ENCODE measurements at regions not wholly inside any gene's neighbourhood (a gene's known extent, or its start where the extent isn't known, plus 50 kb on each side); places are given as distances from the start of the nearest gene placed in this dataset.
A peak's percentile ranks its signal among the peaks of the same experiment; 100 is the strongest.

DNA sequence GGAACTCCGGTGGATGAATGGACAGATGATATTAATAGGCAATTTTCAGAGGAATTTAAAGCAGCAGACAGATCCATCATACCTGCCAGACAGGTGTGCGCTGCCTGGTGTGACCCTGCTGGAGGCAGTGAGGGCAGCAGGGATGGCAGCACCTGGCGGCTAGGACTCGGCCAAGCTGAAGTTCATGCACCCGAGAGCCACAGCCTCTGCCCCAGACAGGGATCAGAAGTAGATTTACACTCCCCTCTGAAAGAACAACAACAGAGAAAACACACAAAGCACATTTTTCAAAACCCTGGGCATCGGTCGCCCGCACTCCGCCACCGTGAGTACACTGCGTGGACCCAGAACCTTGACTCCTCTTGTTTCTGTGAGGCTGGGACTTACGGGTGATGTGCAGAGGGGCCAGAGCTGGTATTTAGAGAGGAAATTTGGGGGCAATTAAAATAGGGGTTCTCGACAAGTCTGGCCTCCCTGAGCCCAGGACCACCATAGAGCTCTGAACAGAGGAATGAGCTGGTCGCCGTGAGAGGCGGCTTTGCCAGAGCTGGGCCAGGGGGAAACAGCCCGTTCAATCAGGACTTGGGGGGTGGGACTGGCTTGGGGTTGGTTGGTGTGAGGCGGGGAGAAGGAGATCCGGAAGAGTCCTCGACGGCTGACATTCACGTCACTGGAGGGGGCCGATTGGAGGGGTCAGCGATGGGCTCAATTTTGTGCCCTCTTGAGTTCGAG is 101.0 kb downstream of the METRNL start:
- no peak for DNase-seq (ENCODE audit: low spot score)
- Histone ChIP-seq H2AFZ (ENCODE audit: low read length) (no peak overlapping the region), H3K9ac (ENCODE audit: low read depth, low read length, poor library complexity) (no peak overlapping the region), H3K4me1 (ENCODE audit: control insufficient read depth in 2 of 2, insufficient read depth in 1 of 2, low read depth in 1 of 2, low read length in 2 of 2) (no peaks in the 10 kb centered on the region), H2BK12ac (ENCODE audit: low read length) (no peak overlapping the region), H3K18ac (ENCODE audit: low read length) (no peak overlapping the region), H3K36me3 (replicated peaks in 1 of 2; ENCODE audit: control insufficient read depth in 2 of 2, insufficient read depth in 2 of 2, low read length in 2 of 2) (no peaks in the 10 kb centered on the region), H2BK5ac (ENCODE audit: low read length) (no peak overlapping the region), H4K8ac (ENCODE audit: low read depth, low read length) (no peak overlapping the region), H3K4ac (ENCODE audit: low read length) (no peak overlapping the region), H2AK5ac (ENCODE audit: low read depth, low read length) (no peak overlapping the region), H2BK15ac (ENCODE audit: low read length) (no peak overlapping the region), H3K23ac (ENCODE audit: low read depth, low read length, poor library complexity) (no peak overlapping the region), H3K27me3 (ENCODE audit: control insufficient read depth in 3 of 3, insufficient read depth in 3 of 3, low read depth in 1 of 3, low read length in 3 of 3) (peaks cover 0 to 15% (median 0%) of the 10 kb centered on the region in 3 experiments), H3K4me3 (ENCODE audit: low read length in 2 of 2) (no peak overlapping the region), H4K91ac (ENCODE audit: low read depth, low read length, poor library complexity) (no peak overlapping the region), H3K27ac (replicated peaks; ENCODE audit: low read length) (no peak overlapping the region), H3K9me3 (replicated peaks in 1 of 2; ENCODE audit: control insufficient read depth in 2 of 2, insufficient read depth in 1 of 2, low read depth in 1 of 2, low read length in 2 of 2) (peaks cover 0 to 31% of the 10 kb centered on the region in 2 donors), H3K14ac (ENCODE audit: low read length) (no peak overlapping the region), H3K79me1 (ENCODE audit: low read depth, low read length) (no peaks in the 10 kb centered on the region), H3K4me2 (ENCODE audit: insufficient read depth, low read length, poor library complexity, severe bottlenecking) (no peak overlapping the region), H2BK120ac (ENCODE audit: low read depth, low read length) (no peak overlapping the region)
- no CpG with 5 or more reads among the region's 25 CpGs for WGBS, 2 donors (ENCODE audit: extremely low coverage in 2 of 2, insufficient read length in 2 of 2, insufficient replicate concordance in 1 of 2)

DNA sequence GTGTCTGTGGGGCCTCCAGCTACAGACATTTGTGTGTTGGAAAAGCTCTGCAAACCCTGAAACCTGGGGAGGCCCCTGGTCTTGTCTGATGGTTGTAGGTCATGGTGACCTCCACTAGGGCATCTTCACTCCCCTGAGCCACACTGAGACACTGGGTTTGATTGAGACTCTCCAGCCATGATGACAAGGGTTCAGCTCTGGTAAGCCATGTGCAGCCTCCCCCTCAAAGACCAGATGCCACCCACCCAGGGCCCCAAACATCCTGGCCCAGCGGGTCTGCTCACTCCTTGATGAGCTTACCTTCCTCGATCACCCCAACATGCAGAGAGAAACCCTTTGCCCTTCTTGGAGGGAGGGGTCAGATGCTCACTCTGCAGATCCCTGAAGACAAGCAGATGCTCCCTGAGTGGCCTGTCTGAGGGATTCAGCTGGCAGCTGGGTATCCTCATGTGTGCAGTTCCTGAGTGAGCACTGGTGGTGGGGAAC is 101.6 kb downstream of the METRNL start:
- Histone ChIP-seq H2AK5ac (ENCODE audit: low read depth, low read length) (no peak overlapping the region), H4K8ac (ENCODE audit: low read depth, low read length) (no peak overlapping the region), H3K14ac (ENCODE audit: low read length) (no peak overlapping the region), H2BK5ac (ENCODE audit: low read length) (no peak overlapping the region), H3K27me3 (ENCODE audit: control insufficient read depth in 3 of 3, insufficient read depth in 3 of 3, low read depth in 1 of 3, low read length in 3 of 3) (peaks cover 0 to 13% (median 0%) of the 10 kb centered on the region in 3 experiments), H2BK15ac (ENCODE audit: low read length) (no peak overlapping the region), H3K4me1 (ENCODE audit: control insufficient read depth in 2 of 2, insufficient read depth in 1 of 2, low read depth in 1 of 2, low read length in 2 of 2) (no peaks in the 10 kb centered on the region), H3K79me1 (ENCODE audit: low read depth, low read length) (no peaks in the 10 kb centered on the region), H3K18ac (ENCODE audit: low read length) (no peak overlapping the region), H2BK120ac (ENCODE audit: low read depth, low read length) (no peak overlapping the region), H3K23ac (ENCODE audit: low read depth, low read length, poor library complexity) (no peak overlapping the region), H3K9me3 (replicated peaks in 1 of 2; ENCODE audit: control insufficient read depth in 2 of 2, insufficient read depth in 1 of 2, low read depth in 1 of 2, low read length in 2 of 2) (peaks cover 0 to 36% of the 10 kb centered on the region in 2 donors), H4K91ac (ENCODE audit: low read depth, low read length, poor library complexity) (no peak overlapping the region), H3K4ac (ENCODE audit: low read length) (no peak overlapping the region), H2BK12ac (ENCODE audit: low read length) (no peak overlapping the region), H3K9ac (ENCODE audit: low read depth, low read length, poor library complexity) (no peak overlapping the region), H3K36me3 (replicated peaks in 1 of 2; ENCODE audit: control insufficient read depth in 2 of 2, insufficient read depth in 2 of 2, low read length in 2 of 2) (no peaks in the 10 kb centered on the region), H2AFZ (ENCODE audit: low read length) (no peak overlapping the region), H3K4me2 (ENCODE audit: insufficient read depth, low read length, poor library complexity, severe bottlenecking) (no peak overlapping the region), H3K27ac (replicated peaks; ENCODE audit: low read length) (no peak overlapping the region), H3K4me3 (ENCODE audit: low read length in 2 of 2) (no peak overlapping the region)
- DNase-seq (ENCODE audit: low spot score) = no peak
- no CpG with 5 or more reads among the region's 2 CpGs for WGBS, 2 donors (ENCODE audit: extremely low coverage in 2 of 2, insufficient read length in 2 of 2, insufficient replicate concordance in 1 of 2)

DNA sequence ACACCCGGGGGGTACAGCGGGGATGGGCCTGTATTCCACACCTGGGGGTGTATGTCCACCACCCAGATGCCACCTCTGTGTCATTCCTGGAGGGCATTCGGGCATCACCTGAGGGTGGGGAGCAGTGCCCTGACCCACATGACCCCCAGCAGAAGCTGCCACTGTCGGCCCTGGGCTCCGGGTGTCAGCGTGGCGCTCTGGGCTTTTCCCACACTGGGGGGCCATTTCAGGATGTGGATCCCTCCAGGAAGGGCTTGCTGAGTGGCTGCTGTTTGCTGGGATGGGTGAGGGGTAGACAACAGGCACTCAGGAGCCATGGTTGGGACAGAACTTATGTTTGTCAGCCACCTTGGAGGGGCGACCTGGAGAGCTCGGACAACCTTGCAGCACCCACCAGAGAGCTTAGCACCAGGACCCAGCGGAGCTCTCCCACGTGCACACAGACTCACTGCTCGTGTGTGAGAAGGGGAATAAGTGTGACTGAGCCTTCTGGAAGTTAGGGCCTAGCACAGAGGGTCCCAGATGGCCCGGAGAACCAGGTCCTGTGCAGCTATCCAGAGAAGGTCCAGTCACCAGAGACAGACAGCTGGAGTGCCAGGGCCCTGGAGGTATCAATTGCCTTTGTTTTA is 102.7 kb downstream of the METRNL start:
- Histone ChIP-seq H3K36me3 (replicated peaks in 1 of 2; ENCODE audit: control insufficient read depth in 2 of 2, insufficient read depth in 2 of 2, low read length in 2 of 2) (no peaks in the 10 kb centered on the region), H2BK15ac (ENCODE audit: low read length) (no peak overlapping the region), H4K91ac (ENCODE audit: low read depth, low read length, poor library complexity) (no peak overlapping the region), H3K4me1 (ENCODE audit: control insufficient read depth in 2 of 2, insufficient read depth in 1 of 2, low read depth in 1 of 2, low read length in 2 of 2) (no peaks in the 10 kb centered on the region), H3K14ac (ENCODE audit: low read length) (peak overlapping the region; percentile 12), H3K4me3 (ENCODE audit: low read length in 2 of 2) (no peak overlapping the region), H3K4ac (ENCODE audit: low read length) (peak overlapping the region; percentile 37), H2BK120ac (ENCODE audit: low read depth, low read length) (no peak overlapping the region), H2AK5ac (ENCODE audit: low read depth, low read length) (no peak overlapping the region), H3K27ac (replicated peaks; ENCODE audit: low read length) (no peak overlapping the region), H3K9ac (ENCODE audit: low read depth, low read length, poor library complexity) (no peak overlapping the region), H3K18ac (ENCODE audit: low read length) (peak overlapping the region; percentile 13), H3K9me3 (replicated peaks in 1 of 2; ENCODE audit: control insufficient read depth in 2 of 2, insufficient read depth in 1 of 2, low read depth in 1 of 2, low read length in 2 of 2) (peaks cover 0 to 34% of the 10 kb centered on the region in 2 donors), H4K8ac (ENCODE audit: low read depth, low read length) (peak overlapping the region; percentile 23), H3K23ac (ENCODE audit: low read depth, low read length, poor library complexity) (no peak overlapping the region), H3K4me2 (ENCODE audit: insufficient read depth, low read length, poor library complexity, severe bottlenecking) (no peak overlapping the region), H2AFZ (ENCODE audit: low read length) (peak overlapping the region; percentile 43), H3K79me1 (ENCODE audit: low read depth, low read length) (no peaks in the 10 kb centered on the region), H3K27me3 (ENCODE audit: control insufficient read depth in 3 of 3, insufficient read depth in 3 of 3, low read depth in 1 of 3, low read length in 3 of 3) (peaks cover 0 to 13% (median 0%) of the 10 kb centered on the region in 3 experiments), H2BK5ac (ENCODE audit: low read length) (no peak overlapping the region), H2BK12ac (ENCODE audit: low read length) (no peak overlapping the region)
- WGBS, 2 donors (ENCODE audit: extremely low coverage in 2 of 2, insufficient read length in 2 of 2, insufficient replicate concordance in 1 of 2) = no CpG with 5 or more reads among the region's 13 CpGs
- no peak for DNase-seq (ENCODE audit: low spot score)

GRCh38 chr17:83182620-83183101 is 103.3 kb downstream of the METRNL start:
- Histone ChIP-seq H3K4me2 (ENCODE audit: insufficient read depth, low read length, poor library complexity, severe bottlenecking) (no peak overlapping the region), H2BK5ac (ENCODE audit: low read length) (no peak overlapping the region), H3K27me3 (ENCODE audit: control insufficient read depth in 3 of 3, insufficient read depth in 3 of 3, low read depth in 1 of 3, low read length in 3 of 3) (peaks cover 0 to 11% (median 0%) of the 10 kb centered on the region in 3 experiments), H2BK12ac (ENCODE audit: low read length) (no peak overlapping the region), H3K4me1 (ENCODE audit: control insufficient read depth in 2 of 2, insufficient read depth in 1 of 2, low read depth in 1 of 2, low read length in 2 of 2) (no peaks in the 10 kb centered on the region), H3K79me1 (ENCODE audit: low read depth, low read length) (no peaks in the 10 kb centered on the region), H2BK120ac (ENCODE audit: low read depth, low read length) (no peak overlapping the region), H2AK5ac (ENCODE audit: low read depth, low read length) (no peak overlapping the region), H3K9me3 (replicated peaks in 1 of 2; ENCODE audit: control insufficient read depth in 2 of 2, insufficient read depth in 1 of 2, low read depth in 1 of 2, low read length in 2 of 2) (peaks cover 0 to 30% of the 10 kb centered on the region in 2 donors), H3K14ac (ENCODE audit: low read length) (no peak overlapping the region), H4K91ac (ENCODE audit: low read depth, low read length, poor library complexity) (no peak overlapping the region), H3K18ac (ENCODE audit: low read length) (no peak overlapping the region), H3K9ac (ENCODE audit: low read depth, low read length, poor library complexity) (no peak overlapping the region), H2BK15ac (ENCODE audit: low read length) (no peak overlapping the region), H3K36me3 (replicated peaks in 1 of 2; ENCODE audit: control insufficient read depth in 2 of 2, insufficient read depth in 2 of 2, low read length in 2 of 2) (no peaks in the 10 kb centered on the region), H2AFZ (ENCODE audit: low read length) (peak overlapping the region; percentile 43), H3K27ac (replicated peaks; ENCODE audit: low read length) (no peak overlapping the region), H3K4ac (ENCODE audit: low read length) (no peak overlapping the region), H3K4me3 (ENCODE audit: low read length in 2 of 2) (no peak overlapping the region), H3K23ac (ENCODE audit: low read depth, low read length, poor library complexity) (no peak overlapping the region), H4K8ac (ENCODE audit: low read depth, low read length) (no peak overlapping the region)
- DNase-seq (ENCODE audit: low spot score) = no peak
- WGBS, 2 donors (ENCODE audit: extremely low coverage in 2 of 2, insufficient read length in 2 of 2, insufficient replicate concordance in 1 of 2) = no CpG with 5 or more reads among the region's 14 CpGs

Data from neuronal stem cell (in vitro differentiated cells).